GM20431 (cell line): ENCODE measurements at regions not wholly inside any gene's neighbourhood (a gene's known extent, or its start where the extent isn't known, plus 50 kb on each side); places are given as distances from the start of the nearest gene placed in this dataset.
"Not testable (repeated sequence)": the region's sequence is repeated elsewhere in the genome, so short reads cannot be mapped to it uniquely, and the experiment has no call there.

Experiments used
- in situ Hi-C: fragments of 300-500 bp; cut with MseI, MboI; formaldehyde crosslinking; loops from one replicate; pipeline ENCODE4 v1.15.0; 2020; ENCODE audit warnings: low sequenced_read_pairs; ENCODE audit not compliant: unreplicated experiment

DNA sequence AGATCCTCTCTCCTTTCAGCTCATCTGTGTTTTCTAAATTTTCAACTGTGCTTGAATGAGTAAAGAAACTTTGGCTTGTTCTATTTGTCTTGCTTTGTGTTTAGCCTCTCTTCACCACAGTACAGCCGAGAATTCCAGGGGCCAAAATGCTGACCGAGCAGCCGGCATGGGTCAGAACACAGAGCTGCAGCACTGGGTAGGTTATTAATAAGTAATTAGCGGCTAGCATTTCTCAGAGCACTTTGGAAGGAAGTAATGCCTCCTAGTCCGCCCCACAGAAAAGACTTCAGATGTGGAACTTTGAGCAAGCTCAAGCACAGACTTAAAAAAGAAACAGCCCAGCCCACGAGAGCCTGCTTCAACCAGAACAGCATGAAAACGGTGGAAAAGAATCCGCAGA is 343.9 kb downstream of the ARRDC4 start:
- in situ Hi-C loops = no loop called here

DNA sequence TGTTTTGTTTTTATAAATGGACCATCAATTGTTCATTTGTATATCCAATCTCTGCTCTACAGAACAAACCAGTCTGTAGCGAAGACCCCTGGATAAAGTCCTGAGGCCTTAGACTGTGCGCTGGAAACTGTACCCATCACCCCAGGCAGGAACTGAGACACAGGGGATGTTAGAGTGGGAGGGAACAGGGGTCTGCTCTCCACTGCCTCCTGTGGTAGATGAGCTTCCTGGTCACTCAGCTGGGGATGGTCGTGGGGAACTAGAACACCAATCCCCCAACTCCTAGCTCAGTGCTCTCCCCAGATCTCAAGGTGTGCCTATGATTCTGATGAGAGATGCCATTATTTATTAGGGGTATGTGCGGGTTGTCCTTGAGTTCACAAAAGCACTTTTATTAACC is 340.2 kb upstream of the IGF1R start:
- in situ Hi-C loops = no loop called here

DNA sequence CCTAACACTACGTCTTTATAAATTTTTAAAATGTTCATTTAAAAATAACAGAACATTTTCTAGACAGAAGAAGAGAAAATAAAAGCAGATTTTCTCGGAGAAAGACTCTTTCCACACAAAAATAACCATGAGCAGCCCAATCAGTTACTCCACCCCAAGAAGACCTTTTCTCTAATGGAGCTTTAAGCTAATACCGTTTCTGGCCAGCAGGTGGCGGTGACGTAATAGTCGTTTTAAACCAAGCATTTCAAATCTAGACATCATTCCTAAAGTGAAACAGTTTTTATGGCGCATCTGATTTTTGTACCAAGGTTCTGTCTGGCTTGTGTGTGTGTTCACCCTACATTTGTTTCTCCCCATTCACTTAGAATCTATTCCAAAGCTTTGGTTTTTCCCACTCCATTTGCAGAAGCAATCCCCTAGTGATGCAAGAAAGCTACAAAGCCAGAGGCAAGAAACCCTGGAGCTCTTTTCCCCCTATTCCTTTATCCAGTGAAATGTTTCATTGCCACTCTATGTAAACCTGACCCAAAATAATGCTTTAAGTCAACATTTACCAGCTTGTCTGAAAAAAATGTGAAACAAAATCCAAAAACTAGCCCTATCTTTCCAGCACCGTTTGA is 336.7 kb upstream of the IGF1R start:
- in situ Hi-C loops = loop anchor here (10.0 kb wide), 1 partner anchor 113 kb away; no protein-coding TSS in a partner anchor

- in situ Hi-C loops = loop anchor here (10.0 kb wide), 1 partner anchor 112 kb away; no protein-coding TSS in a partner anchor
Measured at GRCh38 chr15:98312913-98313312, 335.4 kb upstream of the IGF1R start.

- in situ Hi-C loops = loop anchor here (10.0 kb wide), 1 partner anchor 109 kb away; no protein-coding TSS in a partner anchor
Measured at GRCh38 chr15:98315971-98316370, 332.4 kb upstream of the IGF1R start.

DNA sequence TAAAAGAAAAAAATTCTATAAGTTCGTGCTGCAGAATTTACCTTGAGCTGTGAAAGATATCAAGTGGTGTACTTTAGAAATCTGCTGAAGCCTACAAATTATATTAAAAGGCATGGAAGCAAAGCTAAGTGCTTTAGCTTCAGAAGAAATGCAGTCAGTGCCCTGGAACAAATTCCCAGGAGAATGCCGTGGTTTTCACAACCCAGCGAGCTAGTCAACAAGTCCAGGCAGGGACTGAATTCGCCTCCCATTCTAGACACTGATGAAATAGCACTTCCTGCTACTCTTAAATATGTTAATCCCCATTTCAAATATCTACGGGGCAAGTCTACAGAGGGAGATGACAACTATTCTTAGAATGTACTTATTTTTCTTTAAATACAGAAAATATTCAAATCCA is 326.4 kb upstream of the IGF1R start:
- in situ Hi-C loops = no loop called here

DNA sequence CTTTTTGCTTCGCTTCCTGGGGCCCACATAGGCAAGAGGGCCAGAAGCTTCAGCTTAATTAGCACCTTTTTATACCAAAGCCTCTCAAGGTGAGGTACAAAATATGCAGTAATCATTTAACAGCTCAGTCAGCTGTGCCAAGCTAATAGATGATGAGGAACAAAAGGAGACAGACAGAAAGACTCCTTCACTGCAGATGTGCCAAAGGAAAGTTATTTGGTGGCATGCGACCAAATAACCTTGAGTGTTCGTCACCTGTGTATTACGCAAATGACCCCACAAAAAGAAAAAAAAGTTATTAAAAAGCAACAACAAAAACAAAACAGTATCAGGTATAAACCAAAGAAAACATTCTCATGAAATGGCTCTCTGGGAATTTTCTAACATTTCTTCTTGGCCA is 325.8 kb upstream of the IGF1R start:
- in situ Hi-C loops = no loop called here

DNA sequence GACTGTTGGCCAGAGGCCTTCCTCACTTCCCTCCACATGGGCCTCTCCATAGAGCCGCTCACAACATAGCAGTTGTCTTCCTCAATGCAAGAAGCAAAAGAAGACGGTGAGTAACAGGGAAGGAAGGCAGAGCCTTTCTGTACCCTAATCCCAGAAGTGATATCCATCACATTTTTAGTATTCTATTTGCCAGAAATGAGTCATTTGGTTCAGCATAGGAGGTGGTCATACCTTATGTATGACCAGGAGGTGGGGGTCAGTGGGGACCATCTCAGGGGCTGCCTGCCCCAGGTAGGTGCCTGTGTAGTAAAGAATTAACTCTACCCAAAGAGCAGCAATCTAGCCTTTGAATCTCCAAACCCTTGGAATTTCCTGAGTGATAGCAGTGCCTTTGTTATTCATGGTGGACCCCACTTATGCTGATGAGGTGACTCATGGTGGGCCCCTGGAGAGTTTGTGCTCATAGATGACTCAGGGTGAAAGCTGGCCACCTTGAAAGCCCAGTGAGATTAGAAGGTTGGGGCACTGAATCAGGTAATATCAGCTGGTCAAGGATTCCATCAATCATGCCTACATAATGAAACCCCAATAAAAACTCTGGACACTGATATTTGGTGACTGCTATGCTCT is 323.9 kb upstream of the IGF1R start:
- in situ Hi-C loops = no loop called here

DNA sequence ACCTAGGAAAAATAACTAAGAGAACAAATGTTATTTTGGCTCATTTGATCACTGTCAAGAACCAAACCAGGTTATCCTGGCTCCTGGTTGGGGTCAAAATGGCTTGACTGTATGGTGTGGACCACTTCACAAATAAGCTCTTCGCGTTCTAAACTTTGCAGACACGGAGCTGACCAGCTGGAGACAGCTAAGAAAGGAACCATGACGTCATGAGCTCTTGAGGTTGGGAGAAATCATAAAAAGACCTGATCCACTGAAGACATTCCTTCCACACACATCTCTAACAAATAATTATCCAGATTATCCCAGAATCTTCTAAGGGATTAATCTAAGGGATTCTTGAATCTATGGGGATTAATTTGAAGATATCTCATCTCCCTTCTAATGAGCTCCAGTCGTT is 321.5 kb upstream of the IGF1R start:
- in situ Hi-C loops = no loop called here

- in situ Hi-C loops = no loop called here
Measured at GRCh38 chr15:98330258-98330657, 318.1 kb upstream of the IGF1R start.

DNA sequence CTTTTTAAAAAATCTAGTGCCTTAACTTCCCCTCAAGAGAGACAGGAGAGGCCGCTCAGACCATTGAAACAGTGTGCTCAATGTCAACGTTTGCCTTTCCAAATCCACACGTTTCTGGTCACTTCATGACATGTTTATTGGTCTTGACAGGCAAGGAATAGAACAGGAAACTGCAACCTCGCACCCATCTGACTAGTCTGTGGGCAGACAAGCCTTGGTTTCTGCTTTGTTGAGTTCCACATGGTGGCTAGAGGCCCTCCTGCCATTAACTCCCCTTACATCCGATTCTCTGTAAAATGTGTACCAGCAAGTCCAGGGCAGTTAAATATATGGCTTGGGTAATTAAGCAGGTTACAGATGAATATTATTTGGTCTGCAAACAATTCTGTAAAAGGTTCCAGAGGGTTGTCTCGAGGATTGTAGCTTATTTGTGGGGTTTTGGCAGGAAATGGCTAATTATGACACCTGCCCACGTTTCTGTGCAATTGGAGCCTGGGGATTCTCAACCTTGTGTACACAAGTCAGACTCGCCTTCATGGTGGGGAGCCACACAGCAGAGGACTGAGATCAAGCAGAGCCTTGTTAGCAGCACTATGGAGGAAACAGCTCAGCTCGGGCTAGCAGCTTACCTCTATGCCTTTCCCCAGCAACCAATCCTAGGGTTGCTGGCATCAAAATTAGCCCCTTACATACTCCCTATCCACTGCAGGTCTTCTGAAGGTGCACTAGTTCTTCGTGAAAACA is 317.5 kb upstream of the IGF1R start:
- in situ Hi-C loops = no loop called here

- in situ Hi-C loops = no loop called here
Measured at GRCh38 chr15:98331676-98332075, 316.7 kb upstream of the IGF1R start.

DNA sequence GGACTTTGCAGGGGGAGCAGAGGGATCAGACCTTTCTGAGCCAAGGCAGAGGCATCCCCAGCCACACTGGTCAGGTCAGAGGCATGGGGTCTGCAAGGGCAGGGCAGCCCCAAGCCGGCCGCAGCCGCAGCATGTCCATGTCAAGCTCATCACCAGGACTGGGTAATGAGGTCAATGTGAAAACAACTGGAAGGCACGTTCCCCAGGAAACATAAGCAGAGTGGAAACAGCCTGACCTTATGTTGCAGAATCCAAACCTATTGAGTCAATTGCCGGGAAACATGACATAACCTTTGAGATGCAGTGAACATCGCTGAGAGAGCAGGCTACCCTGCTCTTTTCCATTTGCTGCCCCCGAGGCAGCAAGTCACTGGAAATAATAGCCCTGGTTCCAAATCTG is 315.1 kb upstream of the IGF1R start:
- in situ Hi-C loops = no loop called here

- in situ Hi-C loops = no loop called here
Measured at GRCh38 chr15:98342911-98343310, 305.4 kb upstream of the IGF1R start.

- in situ Hi-C loops = no loop called here
Measured at GRCh38 chr15:98344591-98344990, 303.7 kb upstream of the IGF1R start.

DNA sequence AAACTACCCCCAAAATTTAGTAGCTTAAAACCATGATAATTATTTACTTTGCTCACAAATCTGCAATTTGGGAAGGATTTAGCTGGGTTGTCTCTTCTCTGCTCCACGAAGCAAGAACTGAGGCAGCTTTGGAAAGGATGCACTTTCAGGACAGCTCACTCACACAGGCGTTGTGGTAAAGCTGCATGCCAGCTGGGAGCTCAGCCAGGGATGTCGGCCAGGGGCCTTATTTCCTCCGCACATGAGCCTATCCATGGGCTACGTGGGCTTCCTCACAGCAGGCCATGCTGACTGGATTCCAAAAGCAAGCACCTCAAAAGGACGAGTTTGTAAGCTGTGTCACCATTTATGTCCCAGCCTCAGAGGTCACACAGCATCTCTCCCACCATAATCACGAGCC is 301.3 kb upstream of the IGF1R start:
- in situ Hi-C loops = no loop called here

DNA sequence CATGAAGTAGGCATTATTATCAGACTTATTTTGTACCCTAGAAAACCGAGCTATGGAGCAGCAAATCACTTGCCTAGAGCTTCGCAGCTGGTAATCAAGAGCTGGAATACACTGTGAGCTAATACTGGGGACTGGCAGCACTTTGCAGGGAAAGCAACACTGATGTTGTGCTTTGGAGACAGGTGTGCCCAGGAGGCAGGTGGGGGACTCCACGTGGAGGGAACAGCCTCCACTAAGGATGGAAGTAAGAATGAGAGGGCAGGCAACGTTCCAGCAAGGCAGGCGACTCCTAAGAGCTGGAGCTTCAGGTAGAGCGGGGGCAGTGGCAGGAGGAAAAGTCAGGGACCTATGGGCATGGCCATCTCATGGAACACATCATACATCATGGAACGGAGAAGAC is 300.5 kb upstream of the IGF1R start:
- in situ Hi-C loops = no loop called here

GRCh38 chr15:98350276-98350675 is 298.1 kb upstream of the IGF1R start:
- in situ Hi-C loops = no loop called here

GRCh38 chr15:98358274-98358673 is 290.1 kb upstream of the IGF1R start:
- in situ Hi-C loops = not testable (repeated sequence)

DNA sequence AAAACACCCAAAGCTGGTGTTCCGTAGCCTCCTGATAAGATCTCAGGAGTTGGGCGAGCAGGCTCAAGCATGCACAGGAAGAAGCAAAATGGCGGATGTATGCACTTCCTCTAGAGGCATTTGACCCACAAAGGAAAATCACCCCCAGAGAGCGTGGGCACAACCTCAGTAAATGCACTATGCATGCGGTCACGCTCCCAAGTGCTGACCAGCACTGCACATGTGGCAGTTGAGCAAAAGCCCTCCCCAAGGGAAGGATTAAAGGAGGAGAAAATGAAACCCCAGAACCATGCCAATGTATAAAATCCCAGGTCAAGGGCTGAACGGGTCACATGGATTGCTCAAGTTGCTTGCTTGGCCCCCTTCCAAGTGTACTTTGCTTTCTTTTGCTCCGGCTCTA is 289.4 kb upstream of the IGF1R start:
- in situ Hi-C loops = no loop called here

DNA sequence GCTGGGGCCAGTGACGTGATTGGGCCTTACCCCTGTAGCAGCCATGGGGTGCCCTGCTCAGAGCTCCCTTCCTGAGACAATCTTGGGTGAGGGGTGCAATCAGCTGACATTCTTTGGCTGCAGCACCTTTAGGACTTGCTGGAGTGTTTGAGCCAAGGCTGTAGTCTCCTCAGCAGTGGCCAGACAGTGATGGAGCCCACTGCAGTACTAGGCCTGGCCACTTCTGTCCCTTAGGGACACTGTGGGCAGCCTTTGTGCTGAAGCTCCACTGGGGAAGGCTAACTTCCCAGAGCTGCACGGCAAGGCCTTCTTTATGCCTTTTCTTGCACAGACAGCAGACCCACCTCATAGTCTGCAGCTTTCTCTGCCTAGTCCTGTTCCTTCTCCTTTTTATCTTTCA is 284.9 kb upstream of the IGF1R start:
- in situ Hi-C loops = no loop called here
